Inferior parietal cortex (tissue), 1 donor: ENCODE measurements at regions not wholly inside any gene's neighbourhood (a gene's known extent, or its start where the extent isn't known, plus 50 kb on each side); places are given as distances from the start of the nearest gene placed in this dataset.
A peak's percentile ranks its signal among the peaks of the same experiment; 100 is the strongest.
"Not testable (repeated sequence)": the region's sequence is repeated elsewhere in the genome, so short reads cannot be mapped to it uniquely, and the experiment has no call there.

Source experiments
- DNase-seq: peaks from one replicate; pipeline ENCODE4 v3.0.0-alpha.2; 2016; ENCODE audit errors: extremely low spot score

DNA sequence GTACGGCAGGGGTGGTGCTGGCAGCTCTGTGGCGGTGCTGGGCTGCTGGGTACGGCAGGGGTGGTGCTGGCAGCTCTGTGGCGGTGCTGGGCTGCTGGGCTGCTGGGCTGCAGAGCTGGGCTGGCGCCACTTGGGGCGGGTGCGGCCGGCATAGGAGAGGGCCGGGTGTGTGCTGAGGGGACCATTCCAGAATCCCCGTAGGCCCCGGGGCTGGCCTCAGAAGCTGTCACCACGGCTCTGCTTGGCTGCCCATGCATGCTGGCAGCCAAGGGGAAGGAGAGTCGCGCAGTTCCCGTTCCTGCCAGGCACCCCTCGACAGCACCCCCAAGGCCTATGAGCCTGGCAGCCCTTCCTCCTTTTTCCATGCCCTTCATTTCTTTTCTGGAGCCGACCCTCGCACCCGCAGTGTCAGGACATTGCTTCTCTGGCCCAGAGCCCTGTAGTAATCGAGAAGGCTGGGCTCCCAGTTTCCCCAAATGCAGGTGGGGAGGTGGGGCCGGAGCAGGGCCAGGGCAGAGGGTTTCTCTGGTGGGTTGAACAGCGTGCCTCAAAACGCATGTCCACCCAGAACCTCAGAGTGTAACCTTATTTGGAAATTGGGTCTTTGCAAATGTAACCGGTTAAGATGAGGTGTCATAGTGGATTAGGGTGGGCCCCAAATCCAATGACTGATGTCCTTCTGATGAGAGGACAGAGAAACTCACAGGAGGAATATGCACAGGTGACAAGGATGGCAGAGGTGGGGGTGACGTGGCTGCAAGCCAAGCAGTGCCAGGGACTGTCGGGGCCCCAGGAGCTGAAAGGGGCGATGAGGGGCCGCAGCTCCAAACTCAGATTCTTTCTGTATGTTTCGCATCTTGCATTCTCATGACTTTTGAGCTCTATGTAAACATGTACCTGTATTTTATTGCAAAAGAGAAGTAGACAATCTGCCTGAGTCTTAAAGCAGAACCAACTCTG is 71.0 kb upstream of the ACTRT2 start:
- DNase-seq = no peak

- DNase-seq = no peak
These were observed 70.4 kb upstream of the ACTRT2 start for GRCh38 chr1:2950926-2951305.

- no peak for DNase-seq
These were observed 69.4 kb upstream of the ACTRT2 start for GRCh38 chr1:2951856-2952255.

DNA sequence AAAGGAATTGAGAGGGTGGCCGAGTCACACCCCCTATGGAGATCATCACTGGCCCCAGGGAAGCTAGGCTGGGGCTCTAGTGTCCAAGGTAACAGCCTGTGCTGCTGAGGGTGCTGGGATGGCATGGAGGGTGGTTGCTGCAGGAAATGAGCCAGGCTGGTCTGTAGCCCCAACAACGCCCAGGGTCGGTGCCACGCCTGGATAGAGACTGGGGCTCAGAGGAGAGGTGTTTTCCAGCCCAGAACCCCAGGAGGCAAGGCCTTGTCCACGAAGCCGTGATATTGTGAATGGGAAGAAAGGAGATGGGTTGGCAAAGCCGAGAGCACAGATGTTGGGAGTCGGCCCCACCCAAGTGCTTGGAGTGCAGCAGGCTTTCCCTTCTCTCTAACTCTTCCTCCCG is 68.9 kb upstream of the ACTRT2 start:
- no peak for DNase-seq

DNA sequence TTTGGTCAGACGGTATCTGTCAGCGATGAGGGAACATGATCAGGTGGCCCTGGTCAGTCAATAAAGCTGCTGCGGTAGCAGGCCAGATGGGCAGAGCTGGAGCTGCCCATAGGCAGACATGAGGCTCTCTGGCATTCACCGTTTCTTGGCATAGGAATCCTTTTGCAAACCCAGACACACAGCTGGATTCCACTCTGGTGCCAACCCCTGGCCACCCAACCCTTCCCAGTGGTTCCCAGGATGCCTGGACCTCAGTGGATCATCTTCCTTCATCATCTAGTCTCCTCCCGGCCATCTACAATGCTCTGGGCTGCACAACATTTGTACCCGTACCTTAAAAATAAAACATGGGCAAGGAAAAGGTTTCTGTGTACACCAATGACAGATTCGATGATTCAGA is 68.3 kb upstream of the ACTRT2 start:
- no peak for DNase-seq

DNA sequence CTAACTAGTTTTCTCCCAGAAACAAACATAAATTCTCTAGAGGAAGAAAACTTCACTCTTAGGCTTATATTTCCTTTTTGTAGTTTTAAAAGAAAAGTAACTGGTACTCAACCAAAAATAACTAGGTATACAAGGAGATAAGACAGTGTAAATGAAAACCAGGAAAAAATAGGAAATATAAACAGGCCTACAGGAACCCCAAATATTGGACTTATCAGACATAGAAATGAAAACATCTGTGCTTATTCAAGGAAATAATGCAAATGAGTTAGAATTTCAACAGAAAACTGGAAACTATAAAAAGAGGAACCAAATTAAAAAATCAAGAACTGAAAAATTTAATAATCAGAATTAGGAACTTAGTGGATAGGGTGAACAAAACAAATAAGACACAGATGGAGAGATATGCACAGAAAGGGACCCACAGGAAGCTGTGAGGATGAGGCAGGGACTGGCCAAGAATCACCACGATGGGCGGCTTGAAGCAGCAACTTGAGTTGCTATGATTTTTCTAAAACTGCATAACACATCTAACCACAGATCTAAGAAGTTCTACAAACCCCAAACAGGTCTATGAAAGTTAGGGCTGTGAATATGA is 67.5 kb upstream of the ACTRT2 start:
- DNase-seq = no peak

GRCh38 chr1:2955652-2956051 is 65.6 kb upstream of the ACTRT2 start:
- DNase-seq = no peak

GRCh38 chr1:2956576-2956975 is 64.7 kb upstream of the ACTRT2 start:
- no peak for DNase-seq

GRCh38 chr1:2957329-2957728 is 63.9 kb upstream of the ACTRT2 start:
- DNase-seq = no peak

- not testable (repeated sequence) for DNase-seq
These were observed 61.4 kb upstream of the ACTRT2 start for GRCh38 chr1:2959881-2960280.

- DNase-seq = no peak
These were observed 60.2 kb upstream of the ACTRT2 start for GRCh38 chr1:2961081-2961480.

GRCh38 chr1:2961661-2962060 is 59.6 kb upstream of the ACTRT2 start:
- no peak for DNase-seq

DNA sequence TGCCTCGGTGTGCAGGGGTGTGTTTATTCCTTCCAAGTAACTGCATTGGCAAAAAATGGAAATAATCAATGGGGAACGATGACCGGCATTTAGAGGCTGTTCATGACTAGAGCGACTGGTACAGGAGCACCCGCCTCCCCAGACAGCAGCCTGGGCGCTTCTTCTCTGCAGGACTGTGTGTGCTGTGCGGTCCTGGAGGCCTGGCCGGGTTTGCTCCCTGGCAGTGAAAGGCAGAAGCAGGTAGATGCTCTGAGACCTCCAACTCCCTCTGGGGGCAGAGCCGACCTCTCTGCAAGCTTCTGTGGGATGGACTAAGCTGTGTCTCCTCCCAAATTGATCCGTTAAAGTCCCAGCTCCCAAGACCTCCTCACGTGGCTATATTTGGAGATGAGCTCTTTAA is 59.2 kb upstream of the ACTRT2 start:
- no peak for DNase-seq

DNA sequence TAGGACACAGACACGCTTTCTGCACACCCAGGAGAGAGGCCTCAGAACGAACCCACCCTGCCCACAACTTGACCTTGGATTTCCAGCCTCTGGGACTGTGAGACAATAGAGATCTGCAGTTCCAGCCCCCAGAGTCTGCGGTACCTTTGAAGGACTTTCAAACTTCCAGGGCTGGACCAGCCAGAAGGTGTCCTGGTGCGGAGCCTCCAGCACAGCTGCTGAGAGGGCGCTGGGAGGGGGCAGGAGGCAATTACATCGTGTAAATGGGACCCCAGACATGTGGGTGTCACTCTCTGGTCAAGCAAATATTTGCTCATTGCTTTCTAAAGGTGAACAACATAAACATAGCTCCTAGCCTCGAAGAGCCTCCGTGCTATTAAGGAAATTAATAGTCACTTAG is 58.7 kb upstream of the ACTRT2 start:
- DNase-seq = no peak

DNA sequence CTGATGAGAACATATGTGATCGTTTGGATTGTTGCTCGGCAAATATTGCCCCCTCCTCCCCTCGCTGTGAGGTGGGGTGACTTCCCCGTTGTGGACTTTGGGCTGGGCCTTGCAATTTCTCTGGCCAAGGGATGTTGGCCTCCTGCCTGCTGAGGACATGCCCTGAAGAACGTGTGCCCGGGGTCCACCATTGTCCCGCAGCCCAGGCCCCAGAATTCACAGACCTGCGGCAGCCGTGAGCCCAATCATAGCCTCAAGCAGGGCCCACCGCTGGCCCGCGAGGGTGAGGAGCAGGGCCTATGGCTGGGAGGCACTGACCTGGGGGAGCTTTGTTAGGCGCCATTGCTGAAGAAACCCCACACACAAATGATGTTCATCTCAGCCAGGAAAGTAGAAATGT is 58.3 kb upstream of the ACTRT2 start:
- DNase-seq = no peak

DNA sequence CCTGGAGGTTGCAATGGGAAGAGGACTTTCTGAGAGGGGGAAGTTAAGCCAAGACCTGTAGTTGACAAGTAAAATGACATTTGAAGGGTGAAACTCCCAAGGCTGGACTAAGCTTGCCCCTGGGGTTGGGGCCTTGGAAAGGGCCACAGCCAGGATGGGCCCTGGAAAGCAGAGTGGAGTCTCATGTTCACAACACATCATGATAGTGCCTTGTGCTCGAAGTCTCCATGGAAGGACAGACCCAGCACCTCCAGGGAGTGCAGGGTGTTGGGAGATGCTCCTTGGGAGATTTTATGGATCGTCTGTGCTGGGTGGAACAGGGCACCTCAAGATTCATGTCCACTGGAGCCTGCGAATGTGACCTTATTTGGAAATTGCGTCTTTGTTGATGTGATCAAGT is 55.6 kb upstream of the ACTRT2 start:
- DNase-seq = no peak

DNA sequence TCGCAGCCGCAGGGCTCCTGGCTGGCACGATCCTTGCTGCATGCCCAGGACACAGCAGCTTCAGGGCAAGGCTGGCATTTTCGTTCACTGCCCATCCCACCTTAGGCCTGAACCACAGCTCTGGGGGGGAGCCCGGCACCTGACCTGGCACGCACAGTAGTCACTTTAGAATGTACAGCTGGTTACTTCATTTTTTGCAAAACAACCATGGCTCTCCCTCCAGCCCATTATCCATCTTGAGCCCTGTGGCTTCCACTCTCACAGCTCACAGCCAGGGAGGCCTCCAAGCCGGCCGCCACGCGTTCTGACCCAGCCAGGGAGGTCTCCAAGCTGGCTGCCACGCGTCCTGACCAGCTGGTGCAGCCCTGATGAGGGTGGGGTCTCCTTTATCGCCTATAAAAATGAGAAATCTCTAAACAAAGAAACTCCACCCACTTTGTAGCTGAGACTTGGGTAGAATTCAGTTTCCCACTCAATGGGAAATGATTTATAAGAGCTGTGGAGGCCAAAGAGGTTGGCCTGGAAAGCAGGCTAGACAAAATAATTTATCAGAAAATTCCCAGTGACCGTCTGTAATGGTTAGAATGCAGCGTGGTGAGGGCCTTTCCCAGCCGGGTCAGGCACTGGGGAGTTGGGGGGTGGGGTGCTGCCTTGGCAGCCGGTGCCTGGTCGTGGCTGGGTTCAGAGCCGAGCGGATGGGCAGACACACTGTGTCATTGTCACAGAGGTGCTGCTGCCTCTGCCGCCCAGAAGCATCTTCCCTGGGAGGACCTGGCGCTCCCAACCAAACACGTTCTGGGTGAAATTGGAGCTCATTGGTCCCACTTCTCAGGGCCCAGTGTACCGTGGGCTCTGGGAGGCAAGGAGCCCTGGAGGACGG is 54.6 kb upstream of the ACTRT2 start:
- peak; percentile 26 for DNase-seq

DNA sequence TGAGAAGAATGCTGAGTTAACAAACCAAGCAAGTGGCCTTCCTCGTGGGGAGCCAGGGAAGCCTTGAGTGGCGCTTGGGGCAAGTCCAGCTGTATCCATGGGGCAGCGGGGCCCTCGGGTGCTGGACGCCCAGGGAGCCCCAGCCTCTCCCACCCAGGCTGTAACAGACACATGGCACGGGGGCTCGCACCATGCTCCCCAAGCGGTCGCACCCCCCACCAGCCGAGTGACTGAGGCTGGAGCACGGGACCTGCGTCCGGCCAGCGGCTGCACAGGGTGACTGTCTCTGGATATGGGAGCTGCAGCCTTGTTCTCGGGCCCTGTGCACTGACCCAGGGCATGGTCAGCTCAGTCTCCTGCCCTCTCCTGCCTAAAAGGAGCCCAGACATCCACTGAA is 53.9 kb upstream of the ACTRT2 start:
- no peak for DNase-seq

- no peak for DNase-seq
These were observed 53.4 kb upstream of the ACTRT2 start for GRCh38 chr1:2967881-2968280.

DNA sequence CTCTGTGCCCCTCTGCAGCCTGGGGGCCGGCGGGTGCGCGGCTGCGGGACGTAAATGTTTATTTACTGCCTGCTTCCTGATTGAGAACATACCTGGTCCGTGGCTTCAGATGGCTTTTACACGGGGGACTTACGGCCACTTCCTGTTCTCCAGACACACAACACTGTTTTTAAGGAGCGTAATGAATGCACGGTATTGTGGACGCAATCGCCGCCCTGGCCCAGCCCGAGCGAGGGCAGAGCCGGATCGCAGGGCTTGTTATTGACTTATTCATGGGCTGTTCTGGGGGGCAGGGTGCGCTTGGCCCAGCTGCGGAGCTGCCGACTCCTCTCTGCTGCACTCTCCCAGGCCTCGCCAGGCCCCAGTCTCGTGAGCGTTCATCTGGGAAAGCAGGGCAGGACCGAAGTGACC is 52.8 kb upstream of the ACTRT2 start:
- peak; percentile 66 for DNase-seq

DNA sequence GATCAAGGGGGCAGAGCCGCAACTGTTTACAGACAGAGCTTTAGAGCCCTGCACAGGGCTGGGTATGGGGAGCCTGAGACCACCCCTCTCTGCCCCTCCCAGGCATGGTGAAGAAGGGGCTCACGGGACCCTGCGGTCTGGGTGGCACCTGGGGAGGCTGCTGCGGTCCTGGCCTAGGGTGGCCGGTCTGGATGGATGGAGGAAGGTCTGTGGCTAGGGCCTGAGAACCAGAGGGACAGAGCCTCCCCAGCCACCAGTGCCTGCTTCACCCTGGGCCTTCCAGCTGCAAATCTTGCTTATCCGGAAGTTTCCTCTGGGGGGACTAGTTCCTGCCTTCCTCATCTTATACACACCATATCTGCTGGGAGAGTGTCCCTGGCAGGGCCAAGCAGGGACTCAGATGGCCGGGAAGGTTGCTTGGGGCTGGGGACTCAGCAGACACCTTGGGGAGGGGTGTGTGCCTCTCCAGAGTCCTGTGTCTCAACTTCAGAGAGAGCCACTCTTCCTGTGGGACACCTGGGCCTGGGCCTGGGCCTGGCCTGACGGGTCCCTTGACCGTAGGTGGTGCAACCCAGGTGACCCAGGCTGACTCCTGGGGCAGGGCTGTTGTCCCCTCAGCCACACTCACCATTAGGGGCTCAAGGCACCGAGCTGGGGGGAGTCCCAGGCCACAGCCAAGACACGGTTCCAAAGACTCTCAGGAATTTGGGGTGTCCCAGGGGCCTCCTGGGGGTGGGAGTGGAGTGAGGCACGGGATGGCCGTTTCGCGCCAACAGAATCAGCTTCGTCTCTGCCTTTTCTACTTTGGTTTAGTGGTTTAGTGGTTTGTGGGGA is 52.0 kb upstream of the ACTRT2 start:
- DNase-seq = no peak
